Osteoblast (primary cell): ENCODE measurements at regions not wholly inside any gene's neighbourhood (a gene's known extent, or its start where the extent isn't known, plus 50 kb on each side); places are given as distances from the start of the nearest gene placed in this dataset.
"Not testable (repeated sequence)": the region's sequence is repeated elsewhere in the genome, so short reads cannot be mapped to it uniquely, and the experiment has no call there.

Experiments
- DNase-seq: peaks from one replicate; pipeline ENCODE4 v3.0.0; 2011; ENCODE audit warnings: low spot score, mixed read lengths; ENCODE audit not compliant: insufficient read length; ENCODE audit errors: missing footprints
- H2AFZ ChIP-seq: 2 replicates; pipeline ENCODE4 v1.6.0; 2011; ENCODE audit warnings: mild to moderate bottlenecking, low read length
- H3K27ac ChIP-seq: 2 replicates; pipeline ENCODE4 v1.5.1; 2011; ENCODE audit warnings: mild to moderate bottlenecking, low read depth, low read length, moderate library complexity
- H3K27me3 ChIP-seq: 2 replicates; pipeline ENCODE4 v1.6.0; 2012; ENCODE audit warnings: mild to moderate bottlenecking, control low read depth, inconsistent platforms, low read length, moderate library complexity; ENCODE audit not compliant: insufficient read depth
- H3K36me3 ChIP-seq: 2 replicates; pipeline ENCODE4 v1.5.1; 2011; ENCODE audit warnings: mild to moderate bottlenecking, low read length, control low read depth, moderate library complexity; ENCODE audit not compliant: insufficient read depth
- H3K4me1 ChIP-seq: 2 replicates; pipeline ENCODE4 v1.5.1; 2011; ENCODE audit warnings: mild to moderate bottlenecking, low read length, control low read depth, moderate library complexity; ENCODE audit not compliant: insufficient read depth
- H3K4me2 ChIP-seq: 2 replicates; pipeline ENCODE4 v1.6.0; 2011; ENCODE audit warnings: mild to moderate bottlenecking, low read length; ENCODE audit not compliant: insufficient read depth
- H3K4me3 ChIP-seq: fragments of 200-600 bp; sonication (generic); 3 replicates; pipeline ENCODE4 v1.5.1; 2012; ENCODE audit warnings: mild to moderate bottlenecking, low read length, inconsistent platforms; ENCODE audit not compliant: insufficient read depth
- H3K79me2 ChIP-seq: 2 replicates; pipeline ENCODE4 v1.6.0; 2012; ENCODE audit warnings: mild to moderate bottlenecking, low read length, control low read depth, inconsistent platforms; ENCODE audit not compliant: insufficient read depth
- H3K9me3 ChIP-seq: 2 replicates; pipeline ENCODE4 v1.5.1; 2011; ENCODE audit warnings: low read depth, low read length, control low read depth
- H4K20me1 ChIP-seq: 2 replicates; pipeline ENCODE4 v1.6.0; 2012; ENCODE audit warnings: mild to moderate bottlenecking, low read length, control low read depth; ENCODE audit not compliant: insufficient read depth
- TF ChIP-seq, protein P1 (sequence below): IDR thresholded peaks from 2 replicates; pipeline ENCODE4 v1.5.1; 2011; ENCODE audit warnings: mild to moderate bottlenecking, low read depth, low read length, moderate library complexity; ENCODE audit errors: extremely low read depth

DNA sequence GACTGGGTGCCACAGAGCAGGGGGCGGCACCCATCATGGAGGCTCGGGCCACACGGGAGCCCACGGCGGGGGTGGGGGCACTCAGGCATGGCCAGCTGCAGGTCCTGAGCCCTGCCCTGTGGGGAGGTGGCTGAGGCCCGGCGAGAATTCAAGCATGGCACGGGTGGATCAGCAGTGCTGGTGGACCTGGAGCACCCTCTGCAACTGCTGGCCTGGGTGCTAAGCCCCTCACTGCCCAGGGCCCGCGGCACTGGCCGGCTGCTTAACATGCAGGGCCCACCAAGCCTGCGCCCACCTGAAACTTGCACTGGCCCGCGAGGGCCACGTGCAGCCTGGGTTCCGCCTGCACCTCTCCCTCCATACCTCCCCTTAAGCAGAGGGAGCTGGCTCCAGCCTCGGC, 258.6 kb downstream of the CENPC start:
- no peaks in the 10 kb centered on the region for H4K20me1 ChIP-seq
- no peaks in the 10 kb centered on the region for H3K36me3 ChIP-seq
- no peaks in the 10 kb centered on the region for H3K4me1 ChIP-seq
- H3K4me3 ChIP-seq: no peak overlapping the region
- H3K27me3 ChIP-seq: no peaks in the 10 kb centered on the region
- H3K4me2 ChIP-seq: no peak overlapping the region
- TF ChIP-seq, protein P1, sequence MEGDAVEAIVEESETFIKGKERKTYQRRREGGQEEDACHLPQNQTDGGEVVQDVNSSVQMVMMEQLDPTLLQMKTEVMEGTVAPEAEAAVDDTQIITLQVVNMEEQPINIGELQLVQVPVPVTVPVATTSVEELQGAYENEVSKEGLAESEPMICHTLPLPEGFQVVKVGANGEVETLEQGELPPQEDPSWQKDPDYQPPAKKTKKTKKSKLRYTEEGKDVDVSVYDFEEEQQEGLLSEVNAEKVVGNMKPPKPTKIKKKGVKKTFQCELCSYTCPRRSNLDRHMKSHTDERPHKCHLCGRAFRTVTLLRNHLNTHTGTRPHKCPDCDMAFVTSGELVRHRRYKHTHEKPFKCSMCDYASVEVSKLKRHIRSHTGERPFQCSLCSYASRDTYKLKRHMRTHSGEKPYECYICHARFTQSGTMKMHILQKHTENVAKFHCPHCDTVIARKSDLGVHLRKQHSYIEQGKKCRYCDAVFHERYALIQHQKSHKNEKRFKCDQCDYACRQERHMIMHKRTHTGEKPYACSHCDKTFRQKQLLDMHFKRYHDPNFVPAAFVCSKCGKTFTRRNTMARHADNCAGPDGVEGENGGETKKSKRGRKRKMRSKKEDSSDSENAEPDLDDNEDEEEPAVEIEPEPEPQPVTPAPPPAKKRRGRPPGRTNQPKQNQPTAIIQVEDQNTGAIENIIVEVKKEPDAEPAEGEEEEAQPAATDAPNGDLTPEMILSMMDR: no peak
- H2AFZ ChIP-seq: no peak overlapping the region
- no peak for DNase-seq
- no peaks in the 10 kb centered on the region for H3K79me2 ChIP-seq
- no peak overlapping the region for H3K27ac ChIP-seq
- no peaks in the 10 kb centered on the region for H3K9me3 ChIP-seq

DNA sequence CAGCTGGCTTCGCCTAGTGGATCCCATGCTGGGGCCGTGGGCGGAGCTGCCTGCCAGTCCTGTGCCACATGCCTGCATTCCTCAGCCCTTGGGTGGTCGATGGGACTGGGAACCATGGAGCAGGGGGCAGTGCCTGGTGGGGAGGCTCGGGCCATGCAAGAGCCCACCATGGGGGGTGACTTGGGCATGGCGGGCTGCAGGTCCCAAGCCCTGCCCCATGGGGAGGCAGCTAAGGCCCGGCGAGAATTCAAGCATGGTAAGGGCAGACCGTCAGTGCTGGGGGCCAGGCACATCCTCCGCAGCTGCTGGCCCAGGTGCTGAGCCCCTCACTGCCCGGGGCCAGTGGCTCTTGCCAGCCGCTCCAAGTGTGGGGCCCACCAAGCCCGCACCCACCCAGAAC, 262.6 kb downstream of the CENPC start:
- H3K4me2 ChIP-seq: no peak overlapping the region
- H3K79me2 ChIP-seq: no peaks in the 10 kb centered on the region
- H3K9me3 ChIP-seq: no peaks in the 10 kb centered on the region
- H4K20me1 ChIP-seq: no peaks in the 10 kb centered on the region
- no peak overlapping the region for H3K27ac ChIP-seq
- no peaks in the 10 kb centered on the region for H3K27me3 ChIP-seq
- H3K36me3 ChIP-seq: no peaks in the 10 kb centered on the region
- H3K4me3 ChIP-seq: no peak overlapping the region
- no peaks in the 10 kb centered on the region for H3K4me1 ChIP-seq
- TF ChIP-seq, protein P1: no peak
- no peak for DNase-seq
- H2AFZ ChIP-seq: no peak overlapping the region

DNA sequence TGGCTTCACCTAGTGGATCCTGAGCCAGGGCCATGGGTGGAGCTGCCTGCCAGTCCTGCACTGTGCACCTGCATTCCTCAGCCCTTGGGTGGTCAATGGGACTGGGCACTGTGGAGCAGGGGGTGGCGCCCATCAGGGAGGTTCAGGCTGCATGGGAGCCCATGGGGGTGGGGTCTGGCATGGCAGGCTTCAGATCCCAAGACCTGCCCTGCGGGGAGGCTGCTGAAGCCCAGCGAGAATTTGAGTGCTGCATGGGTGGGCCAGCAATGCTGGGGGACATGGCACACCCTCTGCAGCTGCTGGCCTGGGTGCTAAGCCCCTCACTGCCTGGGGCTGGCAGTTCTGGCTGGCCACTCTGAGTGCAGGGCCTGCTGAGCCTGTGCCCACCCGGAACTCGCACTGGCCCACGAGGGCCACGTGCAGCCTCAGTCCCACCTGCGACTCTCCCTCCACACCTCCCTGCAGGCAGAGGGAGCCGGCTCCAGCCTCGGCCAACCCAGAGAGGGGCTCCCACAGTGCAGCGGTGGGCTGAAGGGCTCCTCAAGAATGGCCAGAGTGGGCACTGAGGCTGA, 270.0 kb downstream of the CENPC start:
- Histone ChIP-seq H3K4me2 (no peak overlapping the region), H3K9me3 (no peaks in the 10 kb centered on the region), H4K20me1 (no peaks in the 10 kb centered on the region), H3K4me1 (no peaks in the 10 kb centered on the region), H3K27ac (no peak overlapping the region), H3K79me2 (no peaks in the 10 kb centered on the region), H3K27me3 (no peaks in the 10 kb centered on the region), H3K36me3 (no peaks in the 10 kb centered on the region), H3K4me3 (no peak overlapping the region), H2AFZ (no peak overlapping the region)
- TF ChIP-seq, protein P1: no peak
- no peak for DNase-seq

- H3K9me3 ChIP-seq, H3K4me2 ChIP-seq, H3K4me3 ChIP-seq, H3K79me2 ChIP-seq, H4K20me1 ChIP-seq, H3K4me1 ChIP-seq, H3K27me3 ChIP-seq, H2AFZ ChIP-seq, DNase-seq, H3K36me3 ChIP-seq, H3K27ac ChIP-seq: not testable (repeated sequence)
Measured at GRCh38 chr4:67274671-67275070, 270.6 kb downstream of the CENPC start.
